ENCODE measurements at regions not wholly inside any gene's neighbourhood (a gene's known extent, or its start where the extent isn't known, plus 50 kb on each side); places are given as distances from the start of the nearest gene placed in this dataset.

GRCh38 chr12:91364471-91365184 is 182.0 kb upstream of the DCN start:
- no peak for TF ChIP-seq CTCF (IDR thresholded peaks at IDR 0.05)
- TF ChIP-seq POLR2A (IDR thresholded peaks at IDR 0.05), result no peak
- no peak for TF ChIP-seq POLR2AphosphoS5 (IDR thresholded peaks at IDR 0.05)
